ENCODE measurements at regions not wholly inside any gene's neighbourhood (a gene's known extent, or its start where the extent isn't known, plus 50 kb on each side); places are given as distances from the start of the nearest gene placed in this dataset.

- H3K4me2 ChIP-seq (ENCODE audit: low read depth, low read length, poor library complexity, severe bottlenecking), result no peak overlapping the region
- H3K9ac ChIP-seq (ENCODE audit: low read length), result no peak overlapping the region
- no peaks in the 10 kb centered on the region for H3K9me3 ChIP-seq (ENCODE audit: insufficient read depth, low read length)
- no peaks in the 10 kb centered on the region for H4K20me1 ChIP-seq (ENCODE audit: low read depth, low read length)
- H3K36me3 ChIP-seq (ENCODE audit: low read length), result no peaks in the 10 kb centered on the region
- no peak overlapping the region for H3K27ac ChIP-seq (ENCODE audit: low read depth, low read length)
- H3K27me3 ChIP-seq (ENCODE audit: low read length), result no peaks in the 10 kb centered on the region
- H3K79me2 ChIP-seq (ENCODE audit: insufficient read depth, low read length), result no peaks in the 10 kb centered on the region
- no peaks in the 10 kb centered on the region for H3K9me2 ChIP-seq (replicated peaks; ENCODE audit: insufficient read depth, low read length)
- TF ChIP-seq CTCF (IDR thresholded peaks at IDR 0.05; ENCODE audit: insufficient read depth, low read length, poor library complexity, severe bottlenecking) (no peak), EZH2phosphoT487 (conservative IDR thresholded peaks at IDR 0.05; ENCODE audit: low read length) (no peak)
- no peaks in the 10 kb centered on the region for H3F3A ChIP-seq (ENCODE audit: insufficient read depth)
- H2AFZ ChIP-seq (ENCODE audit: low read depth, low read length, severe bottlenecking), result no peak overlapping the region
- H3K4me3 ChIP-seq (ENCODE audit: insufficient read depth, low read length, poor library complexity, severe bottlenecking), result no peak overlapping the region
Measured at GRCh38 chr10:94093286-94093905, 99.7 kb downstream of the PLCE1 start.

GRCh38 chr10:94094540-94094939 is 100.8 kb downstream of the PLCE1 start:
- H3K9me3 ChIP-seq (ENCODE audit: insufficient read depth, low read length), result no peaks in the 10 kb centered on the region
- H3K36me3 ChIP-seq (ENCODE audit: low read length), result no peaks in the 10 kb centered on the region
- H3K27ac ChIP-seq (ENCODE audit: low read depth, low read length), result no peak overlapping the region

GRCh38 chr10:94097656-94098055 is 103.9 kb downstream of the PLCE1 start:
- Histone ChIP-seq H3K4me2 (ENCODE audit: low read depth, low read length, poor library complexity, severe bottlenecking) (no peak overlapping the region), H3K4me3 (ENCODE audit: insufficient read depth, low read length, poor library complexity, severe bottlenecking) (no peak overlapping the region), H3K27me3 (ENCODE audit: low read length) (no peaks in the 10 kb centered on the region), H3F3A (ENCODE audit: insufficient read depth) (no peaks in the 10 kb centered on the region), H3K9me3 (ENCODE audit: insufficient read depth, low read length) (no peaks in the 10 kb centered on the region), H2AFZ (ENCODE audit: low read depth, low read length, severe bottlenecking) (no peak overlapping the region), H3K9ac (ENCODE audit: low read length) (no peak overlapping the region), H4K20me1 (ENCODE audit: low read depth, low read length) (no peaks in the 10 kb centered on the region), H3K79me2 (ENCODE audit: insufficient read depth, low read length) (no peaks in the 10 kb centered on the region), H3K27ac (ENCODE audit: low read depth, low read length) (no peak overlapping the region), H3K9me2 (replicated peaks; ENCODE audit: insufficient read depth, low read length) (no peaks in the 10 kb centered on the region), H3K36me3 (ENCODE audit: low read length) (no peaks in the 10 kb centered on the region)
- TF ChIP-seq EZH2phosphoT487 (conservative IDR thresholded peaks at IDR 0.05; ENCODE audit: low read length) (no peak), CTCF (IDR thresholded peaks at IDR 0.05; ENCODE audit: insufficient read depth, low read length, poor library complexity, severe bottlenecking) (no peak)

More at GRCh38 chr10:94094540-94094939, 100.8 kb downstream of the PLCE1 start:
- Histone ChIP-seq H3K9ac (ENCODE audit: low read length) (no peak overlapping the region), H2AFZ (ENCODE audit: low read depth, low read length, severe bottlenecking) (no peak overlapping the region), H3K4me3 (ENCODE audit: insufficient read depth, low read length, poor library complexity, severe bottlenecking) (no peak overlapping the region), H4K20me1 (ENCODE audit: low read depth, low read length) (no peaks in the 10 kb centered on the region), H3K27me3 (ENCODE audit: low read length) (no peaks in the 10 kb centered on the region), H3K4me2 (ENCODE audit: low read depth, low read length, poor library complexity, severe bottlenecking) (no peak overlapping the region), H3K9me2 (replicated peaks; ENCODE audit: insufficient read depth, low read length) (no peaks in the 10 kb centered on the region), H3F3A (ENCODE audit: insufficient read depth) (no peaks in the 10 kb centered on the region), H3K79me2 (ENCODE audit: insufficient read depth, low read length) (no peaks in the 10 kb centered on the region)
- no peak for TF ChIP-seq EZH2phosphoT487 (conservative IDR thresholded peaks at IDR 0.05; ENCODE audit: low read length)
- TF ChIP-seq CTCF (IDR thresholded peaks at IDR 0.05; ENCODE audit: insufficient read depth, low read length, poor library complexity, severe bottlenecking), result no peak
